Pons (tissue), 1 donor: ENCODE measurements at regions not wholly inside any gene's neighbourhood (a gene's known extent, or its start where the extent isn't known, plus 50 kb on each side); places are given as distances from the start of the nearest gene placed in this dataset.
"Not testable (repeated sequence)": the region's sequence is repeated elsewhere in the genome, so short reads cannot be mapped to it uniquely, and the experiment has no call there.

Source experiments
- DNase-seq: peaks from one replicate; pipeline ENCODE4 v3.0.0-alpha.2; 2016; ENCODE audit warnings: low spot score

DNA sequence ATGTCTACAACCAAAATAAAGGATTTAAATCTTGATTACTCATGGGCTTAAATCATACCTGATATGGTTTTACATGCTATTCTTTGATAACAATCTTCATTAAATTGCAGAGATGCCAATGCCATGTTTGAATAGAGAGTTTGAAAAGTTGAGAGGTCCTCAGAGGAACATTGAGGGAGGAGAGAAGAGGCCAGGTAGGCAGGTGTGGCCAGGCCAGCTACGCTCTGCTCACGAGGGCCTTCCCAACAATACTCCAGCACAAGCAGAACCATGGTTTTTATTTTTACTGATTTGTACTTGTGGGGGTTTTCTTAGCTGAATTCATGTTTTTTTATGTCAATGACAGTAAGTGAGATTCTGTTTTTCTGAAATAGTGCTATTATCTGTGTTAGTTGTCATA lies 158.1 kb upstream of the RFC3 start:
- no peak for DNase-seq

GRCh38 chr13:33662392-33662791 lies 155.6 kb upstream of the RFC3 start:
- DNase-seq: no peak

GRCh38 chr13:33665626-33666175 lies 152.2 kb upstream of the RFC3 start:
- DNase-seq: no peak

- DNase-seq: no peak
Measured at GRCh38 chr13:33671560-33671959, 146.4 kb upstream of the RFC3 start.

- not testable (repeated sequence) for DNase-seq
Measured at GRCh38 chr13:33672022-33672421, 145.9 kb upstream of the RFC3 start.

- DNase-seq: peak; percentile 78
Measured at GRCh38 chr13:33676045-33676989, 141.6 kb upstream of the RFC3 start.

DNA sequence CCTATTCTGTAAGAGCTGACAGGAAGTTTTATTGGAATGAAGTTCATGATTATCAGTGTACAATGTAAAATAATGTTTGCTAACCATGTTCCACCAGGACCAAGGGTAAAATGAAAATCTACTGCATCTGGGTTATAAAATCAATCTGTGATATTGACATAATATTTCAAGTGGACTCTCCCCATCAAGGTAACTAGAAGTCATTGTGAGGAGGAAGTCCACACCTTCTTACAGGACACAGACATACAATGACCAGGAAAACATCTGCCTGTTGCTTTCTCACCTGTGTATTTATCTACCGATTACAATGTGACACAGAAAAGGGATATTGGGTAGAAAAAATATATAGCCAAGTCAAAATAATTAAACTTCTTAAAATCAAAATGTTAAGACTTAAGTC lies 140.7 kb upstream of the RFC3 start:
- no peak for DNase-seq

DNA sequence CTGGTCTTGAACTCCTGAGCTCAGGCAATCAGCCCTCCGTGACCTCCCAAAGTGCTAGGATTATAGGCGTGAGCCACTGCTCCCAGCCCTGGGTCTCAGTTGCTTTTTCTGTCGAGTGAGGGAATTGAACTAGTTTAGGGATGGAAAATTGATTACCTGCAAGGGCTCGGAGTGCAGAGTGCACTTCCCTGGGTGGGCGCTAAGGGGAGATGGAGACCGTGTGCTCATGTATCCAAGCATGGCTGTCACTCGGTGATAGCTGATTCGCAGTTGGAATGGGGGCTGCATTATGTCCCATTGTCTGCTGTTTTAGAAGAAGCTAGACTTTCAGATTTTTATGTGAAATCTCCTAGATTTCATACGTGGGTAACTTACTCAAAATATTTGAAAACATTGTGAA lies 139.9 kb upstream of the RFC3 start:
- no peak for DNase-seq

GRCh38 chr13:33678906-33679657 lies 138.9 kb upstream of the RFC3 start:
- peak; percentile 60 for DNase-seq

DNA sequence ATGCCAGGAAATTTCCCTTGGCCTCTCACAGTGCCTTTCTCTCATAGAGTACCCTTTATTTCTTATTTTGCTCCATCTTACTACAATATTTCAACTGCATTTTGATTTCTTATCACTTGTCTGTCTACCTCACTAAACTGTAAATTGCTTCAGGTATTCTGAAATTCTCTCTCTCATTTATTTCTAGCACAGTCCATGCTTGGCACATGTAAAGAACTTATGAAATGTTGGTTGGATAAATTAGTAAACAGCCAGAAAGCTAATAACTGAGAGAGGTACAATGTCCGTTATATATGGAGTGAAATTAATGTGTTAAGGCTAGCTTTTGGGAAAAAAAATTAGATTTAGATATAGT lies 138.3 kb upstream of the RFC3 start:
- DNase-seq: no peak

- no peak for DNase-seq
Measured at GRCh38 chr13:33682020-33682564, 135.9 kb upstream of the RFC3 start.

GRCh38 chr13:33682646-33683045 lies 135.3 kb upstream of the RFC3 start:
- DNase-seq: not testable (repeated sequence)

DNA sequence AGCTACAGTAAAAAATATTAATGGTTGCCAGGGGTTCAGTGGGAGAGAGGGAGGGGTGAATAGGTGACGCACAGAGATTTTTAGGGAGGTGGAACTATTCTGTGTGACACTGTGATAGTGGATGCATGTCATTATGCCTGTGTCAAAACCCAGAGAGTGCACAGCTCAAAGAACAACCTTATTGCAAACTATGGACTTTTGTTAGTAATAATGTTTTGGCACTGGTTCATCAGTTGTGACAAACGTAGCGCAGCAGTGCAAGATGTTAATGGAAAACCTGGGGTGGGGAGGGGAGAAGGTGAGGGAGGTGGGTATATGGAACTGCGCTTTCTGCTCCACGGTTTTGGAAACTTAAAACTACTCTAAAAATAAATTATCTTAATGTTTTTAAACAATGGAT lies 134.6 kb upstream of the RFC3 start:
- DNase-seq: no peak

DNA sequence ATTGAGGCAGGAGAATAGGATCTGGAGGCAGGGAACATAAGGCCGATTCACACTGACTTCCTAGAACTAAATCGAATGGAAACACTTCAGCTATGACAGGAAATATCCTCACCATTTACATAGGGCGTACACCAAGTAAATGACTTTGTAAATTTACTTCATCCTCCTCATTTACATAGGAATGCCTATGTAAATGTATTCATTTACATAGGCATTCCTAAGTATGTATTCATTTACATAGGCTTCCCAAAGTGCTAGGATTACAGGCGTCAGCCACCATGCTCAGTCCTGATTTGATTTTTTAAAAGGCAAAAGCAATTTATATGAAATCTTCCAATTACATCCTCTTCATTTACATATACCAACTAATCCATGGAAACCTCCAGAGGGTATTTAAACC lies 133.1 kb upstream of the RFC3 start:
- DNase-seq: no peak

DNA sequence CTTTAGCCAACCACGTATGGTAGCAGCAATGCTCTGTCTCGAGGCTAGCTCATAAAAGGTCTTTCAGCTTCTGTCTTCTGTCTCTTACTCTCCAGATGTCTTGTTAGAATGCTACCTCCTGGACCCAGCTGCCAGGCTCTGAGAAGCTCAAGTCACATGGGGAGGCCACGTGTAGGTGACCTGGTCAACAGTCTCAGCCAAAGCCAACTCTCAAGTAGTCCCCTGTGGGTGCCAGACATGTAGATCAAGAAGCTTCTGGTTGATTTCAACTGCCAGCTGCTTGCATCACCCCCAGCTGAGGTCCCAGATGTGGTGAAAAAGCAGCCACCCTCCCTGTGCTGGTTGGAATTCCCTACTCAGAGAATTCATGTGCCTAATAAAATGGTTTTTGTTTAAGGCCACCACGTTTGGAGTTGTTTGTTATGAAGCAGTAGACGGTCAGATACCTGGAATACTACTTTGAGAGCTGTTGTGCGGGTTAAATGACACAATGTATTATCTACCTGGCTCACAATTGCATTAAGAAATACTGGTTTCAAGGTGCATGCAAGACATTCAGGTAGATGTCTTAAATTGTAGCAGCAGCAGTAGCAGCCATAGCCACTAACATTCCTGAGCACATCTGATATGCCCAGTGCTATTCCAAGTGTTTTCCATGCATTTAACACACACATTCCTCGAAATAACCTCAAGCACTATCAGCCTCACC lies 131.0 kb upstream of the RFC3 start:
- DNase-seq: no peak

- no peak for DNase-seq
Measured at GRCh38 chr13:33690354-33690753, 127.6 kb upstream of the RFC3 start.

- no peak for DNase-seq
Measured at GRCh38 chr13:33691980-33692379, 126.0 kb upstream of the RFC3 start.

DNA sequence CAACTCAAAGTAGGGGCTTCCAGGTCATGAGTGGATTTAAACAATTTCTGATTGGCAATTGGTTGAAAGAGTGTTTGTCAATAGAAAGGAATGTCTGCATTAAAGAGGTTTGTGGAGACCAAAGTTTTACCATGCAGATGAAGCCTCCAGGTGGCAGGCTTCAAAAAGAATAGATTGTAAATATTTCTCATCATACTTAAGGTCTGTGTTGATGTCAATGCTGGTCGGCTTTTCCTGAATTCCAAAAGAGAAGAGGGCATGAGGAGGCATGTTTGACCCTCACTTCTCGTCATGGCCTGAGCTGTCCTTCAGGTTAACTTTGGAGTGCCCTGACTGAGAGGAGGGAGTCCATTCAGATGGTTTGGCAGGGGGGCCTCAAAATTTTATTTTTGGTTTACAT lies 125.4 kb upstream of the RFC3 start:
- no peak for DNase-seq

- no peak for DNase-seq
Measured at GRCh38 chr13:33694546-33694945, 123.4 kb upstream of the RFC3 start.

DNA sequence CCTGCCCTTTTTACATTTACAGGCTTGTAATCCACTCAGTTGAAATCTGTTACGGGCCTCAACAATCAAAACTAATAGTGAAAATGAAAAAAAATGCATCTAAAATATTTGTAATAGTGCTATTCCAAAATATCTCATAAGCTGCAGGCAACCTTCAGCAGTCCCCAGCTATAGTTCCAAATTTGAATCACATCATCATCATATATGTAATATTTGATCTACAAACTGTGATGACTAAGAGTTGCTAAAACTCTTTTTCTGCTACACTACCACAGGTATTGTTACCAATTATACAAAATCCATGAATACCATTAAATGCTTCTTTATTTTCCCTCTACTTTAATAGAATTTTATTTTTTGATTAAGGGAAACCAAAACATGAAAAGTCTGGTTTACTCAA lies 121.4 kb upstream of the RFC3 start:
- DNase-seq: no peak

DNA sequence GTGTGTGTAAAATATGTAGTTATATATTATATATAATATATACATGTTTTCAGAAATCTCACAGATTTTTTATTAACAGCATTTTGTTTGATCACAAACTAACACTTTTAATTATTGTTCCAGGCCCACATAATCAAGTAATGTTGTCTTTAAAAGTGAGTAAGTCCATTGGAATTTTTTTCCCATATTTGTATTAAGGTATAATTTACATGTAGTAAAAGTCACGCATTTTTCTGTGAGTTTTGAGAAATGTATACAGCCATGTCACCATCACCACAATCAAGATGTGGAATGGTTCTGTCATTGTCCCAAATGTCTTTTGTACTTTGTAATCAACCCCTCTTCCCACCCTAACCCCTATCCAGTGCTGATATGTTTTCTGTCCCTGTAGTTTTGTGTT lies 120.0 kb upstream of the RFC3 start:
- DNase-seq: no peak

GRCh38 chr13:33707449-33707848 lies 110.5 kb upstream of the RFC3 start:
- DNase-seq: no peak
